ENCODE measurements at regions not wholly inside any gene's neighbourhood (a gene's known extent, or its start where the extent isn't known, plus 50 kb on each side); places are given as distances from the start of the nearest gene placed in this dataset.

DNA sequence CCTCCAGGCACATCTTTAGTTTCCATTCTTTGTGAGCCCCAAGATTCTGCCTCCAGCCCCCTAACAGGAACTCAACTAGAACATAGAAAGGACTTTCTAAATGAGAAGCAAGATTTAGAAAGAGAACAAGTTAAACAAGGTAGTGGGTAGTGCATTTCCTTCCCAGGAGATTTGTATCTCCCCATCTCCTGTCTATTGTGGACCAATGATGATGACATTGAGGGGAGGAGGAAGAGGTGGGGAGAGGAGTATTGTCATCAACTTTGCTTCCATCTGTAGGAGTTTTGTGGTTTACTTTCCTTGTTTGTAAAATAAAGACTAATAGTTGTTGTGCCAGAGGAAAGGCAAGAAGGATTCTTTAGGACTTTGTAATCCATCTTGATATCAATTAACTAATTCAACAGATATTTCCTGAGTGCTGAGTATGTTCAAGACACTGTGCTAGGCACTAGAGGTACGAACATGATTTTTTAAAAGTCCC lies 235.3 kb upstream of the ROPN1 start:
- TF ChIP-seq, protein P1, sequence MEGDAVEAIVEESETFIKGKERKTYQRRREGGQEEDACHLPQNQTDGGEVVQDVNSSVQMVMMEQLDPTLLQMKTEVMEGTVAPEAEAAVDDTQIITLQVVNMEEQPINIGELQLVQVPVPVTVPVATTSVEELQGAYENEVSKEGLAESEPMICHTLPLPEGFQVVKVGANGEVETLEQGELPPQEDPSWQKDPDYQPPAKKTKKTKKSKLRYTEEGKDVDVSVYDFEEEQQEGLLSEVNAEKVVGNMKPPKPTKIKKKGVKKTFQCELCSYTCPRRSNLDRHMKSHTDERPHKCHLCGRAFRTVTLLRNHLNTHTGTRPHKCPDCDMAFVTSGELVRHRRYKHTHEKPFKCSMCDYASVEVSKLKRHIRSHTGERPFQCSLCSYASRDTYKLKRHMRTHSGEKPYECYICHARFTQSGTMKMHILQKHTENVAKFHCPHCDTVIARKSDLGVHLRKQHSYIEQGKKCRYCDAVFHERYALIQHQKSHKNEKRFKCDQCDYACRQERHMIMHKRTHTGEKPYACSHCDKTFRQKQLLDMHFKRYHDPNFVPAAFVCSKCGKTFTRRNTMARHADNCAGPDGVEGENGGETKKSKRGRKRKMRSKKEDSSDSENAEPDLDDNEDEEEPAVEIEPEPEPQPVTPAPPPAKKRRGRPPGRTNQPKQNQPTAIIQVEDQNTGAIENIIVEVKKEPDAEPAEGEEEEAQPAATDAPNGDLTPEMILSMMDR (conservative IDR thresholded peaks at IDR 0.05) = no peak
- no peak for TF ChIP-seq EZH2 (IDR thresholded peaks at IDR 0.05; ENCODE audit: low read depth)
